Smooth muscle cell of the brain vasculature (primary cell): ENCODE measurements at regions not wholly inside any gene's neighbourhood (a gene's known extent, or its start where the extent isn't known, plus 50 kb on each side); places are given as distances from the start of the nearest gene placed in this dataset.

Experiments
- DNase-seq: peaks from one replicate; pipeline ENCODE4 v3.0.0-alpha.2; 2012; ENCODE audit warnings: low read depth, low spot score

- DNase-seq, result no peak
Observed at GRCh38 chr15:98025237-98025636, 64.7 kb downstream of the ARRDC4 start.

- DNase-seq, result no peak
Observed at GRCh38 chr15:98034731-98035130, 74.2 kb downstream of the ARRDC4 start.

DNA sequence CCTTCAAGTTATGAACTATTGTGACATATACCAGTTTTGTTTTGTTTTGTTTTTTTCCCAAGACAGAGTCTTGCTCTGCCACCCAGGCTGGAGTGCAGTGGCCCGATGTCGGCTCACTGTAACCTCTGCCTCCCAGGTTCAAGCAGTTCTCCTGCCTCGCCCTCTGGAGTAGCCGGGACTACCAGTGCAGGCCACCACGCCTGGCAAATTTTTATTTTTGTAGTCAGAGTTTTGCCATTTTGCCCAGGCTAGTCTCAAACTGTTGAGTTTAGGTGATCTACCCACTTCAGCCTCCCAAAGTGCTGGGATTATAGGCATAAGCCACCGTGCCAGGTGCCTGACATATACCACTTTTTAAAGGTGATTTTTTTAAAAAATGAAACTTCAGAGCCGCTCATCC is 74.6 kb downstream of the ARRDC4 start:
- DNase-seq, result no peak

DNA sequence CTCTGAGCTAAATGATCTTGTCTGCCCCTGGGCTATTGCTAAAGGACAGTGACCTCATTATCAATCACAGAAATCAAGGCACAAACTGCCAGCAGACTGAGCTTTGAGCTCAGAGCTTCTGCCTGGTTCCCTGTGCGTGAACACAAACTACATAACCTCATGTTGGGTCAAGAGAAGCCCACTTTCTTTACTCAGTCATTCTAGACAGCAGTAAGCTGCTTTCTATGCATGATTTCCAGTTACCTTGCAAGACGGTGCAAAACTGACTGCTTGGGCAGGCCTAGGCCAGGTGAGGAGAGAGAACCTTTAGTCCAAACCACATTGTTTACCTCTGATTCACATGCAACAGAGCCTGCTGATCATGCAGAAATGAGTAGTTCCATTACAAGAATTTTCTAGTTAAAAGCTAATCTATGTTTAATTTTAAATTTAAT is 75.1 kb downstream of the ARRDC4 start:
- no peak for DNase-seq

DNA sequence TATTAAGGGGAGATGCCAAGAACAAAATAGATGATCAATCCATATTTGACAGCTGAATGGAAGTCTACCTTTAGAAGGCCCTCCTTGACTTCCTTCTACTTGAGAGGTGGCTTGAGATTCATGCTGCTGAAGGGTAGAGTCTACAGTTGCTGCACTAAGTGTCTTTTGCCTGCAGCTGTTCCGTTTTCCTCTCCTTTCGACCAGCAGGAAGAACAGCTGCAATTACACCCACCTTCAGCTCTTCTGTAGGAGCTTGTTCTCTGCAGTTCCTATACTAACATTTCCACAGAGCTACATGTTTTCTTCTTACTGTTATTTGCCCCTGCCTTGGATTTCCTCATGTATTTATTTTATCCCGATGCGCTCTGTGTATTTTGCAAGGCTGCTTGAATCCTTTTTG is 79.1 kb downstream of the ARRDC4 start:
- no peak for DNase-seq

- DNase-seq, result no peak
Observed at GRCh38 chr15:98040146-98040545, 79.6 kb downstream of the ARRDC4 start.

DNA sequence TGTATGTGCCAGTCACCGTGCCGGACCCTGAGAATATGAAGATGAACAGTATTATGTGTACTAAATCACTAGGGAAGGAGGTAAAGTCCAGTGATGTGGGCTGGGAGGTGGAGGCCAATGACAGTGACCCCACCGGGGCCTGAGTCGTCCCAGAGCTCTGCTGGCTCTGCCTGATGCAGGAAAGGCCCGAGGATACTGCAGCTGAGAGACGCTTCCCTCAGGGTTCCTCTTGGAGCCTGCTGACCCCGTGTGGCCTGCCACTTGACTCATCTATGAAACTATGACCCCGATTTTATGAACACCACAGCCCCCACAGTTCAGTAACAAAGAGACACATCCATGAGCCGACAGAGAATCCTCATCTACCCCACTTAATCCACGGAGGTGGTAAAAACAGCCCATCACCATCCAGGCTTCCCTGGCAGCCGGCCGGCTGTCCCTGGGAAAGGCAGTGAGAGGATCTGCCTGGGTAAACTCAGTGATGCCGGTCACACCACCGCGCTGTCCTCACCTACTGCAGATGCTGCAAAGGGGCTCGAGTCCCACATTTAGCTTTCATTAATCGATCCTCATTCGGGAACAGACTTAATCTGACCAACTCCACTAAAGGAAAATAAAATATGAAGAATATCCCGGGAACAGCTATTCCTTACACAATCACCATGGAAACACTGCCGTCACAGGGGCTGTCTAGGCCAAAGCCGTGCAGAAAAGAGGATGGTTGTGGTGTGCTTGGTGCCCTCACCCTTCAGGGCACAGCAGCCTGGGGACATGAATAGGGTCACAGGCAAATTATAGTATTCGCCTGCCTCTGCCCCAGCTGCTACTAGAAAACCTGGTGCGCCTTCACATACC is 82.9 kb downstream of the ARRDC4 start:
- no peak for DNase-seq

DNA sequence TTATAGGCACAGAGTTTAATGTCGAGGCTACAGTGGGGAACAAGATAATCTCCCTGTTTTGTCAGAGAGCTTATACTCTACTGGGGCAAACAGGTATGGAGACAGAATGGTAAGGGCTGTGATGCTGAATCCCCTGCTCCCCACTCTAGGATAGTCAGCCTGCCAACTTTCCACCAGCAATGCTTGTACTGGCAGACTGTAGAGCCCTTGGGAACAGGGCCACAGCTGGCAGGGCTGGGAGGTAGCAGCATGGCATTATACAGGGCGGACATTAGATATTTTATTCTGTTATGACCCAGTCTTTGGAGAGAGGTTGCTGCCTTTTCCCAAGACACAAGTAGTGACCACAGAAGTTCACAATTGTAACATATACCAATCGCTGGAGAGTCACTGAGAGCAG is 91.2 kb downstream of the ARRDC4 start:
- no peak for DNase-seq

DNA sequence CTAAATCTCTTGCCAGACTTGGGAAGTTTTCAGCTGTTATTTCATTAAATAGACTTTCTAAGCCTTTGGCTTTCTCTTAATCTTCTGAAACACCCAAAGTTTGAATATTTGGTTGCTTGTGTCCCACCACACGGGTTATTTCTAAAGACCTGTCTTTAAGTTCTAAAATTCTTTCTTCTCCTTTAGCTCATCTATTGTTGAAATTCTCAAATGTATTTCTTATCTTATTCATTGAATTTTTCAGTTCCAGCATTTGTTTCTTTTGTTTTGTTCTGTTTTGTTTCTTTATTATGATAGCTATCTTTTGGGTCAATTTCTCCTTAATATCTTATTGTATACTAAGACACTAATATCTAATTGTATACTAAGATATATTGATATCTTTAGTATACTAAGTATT is 97.0 kb downstream of the ARRDC4 start:
- no peak for DNase-seq

GRCh38 chr15:98062869-98063268 is 102.4 kb downstream of the ARRDC4 start:
- no peak for DNase-seq

GRCh38 chr15:98063315-98063714 is 102.8 kb downstream of the ARRDC4 start:
- no peak for DNase-seq

DNA sequence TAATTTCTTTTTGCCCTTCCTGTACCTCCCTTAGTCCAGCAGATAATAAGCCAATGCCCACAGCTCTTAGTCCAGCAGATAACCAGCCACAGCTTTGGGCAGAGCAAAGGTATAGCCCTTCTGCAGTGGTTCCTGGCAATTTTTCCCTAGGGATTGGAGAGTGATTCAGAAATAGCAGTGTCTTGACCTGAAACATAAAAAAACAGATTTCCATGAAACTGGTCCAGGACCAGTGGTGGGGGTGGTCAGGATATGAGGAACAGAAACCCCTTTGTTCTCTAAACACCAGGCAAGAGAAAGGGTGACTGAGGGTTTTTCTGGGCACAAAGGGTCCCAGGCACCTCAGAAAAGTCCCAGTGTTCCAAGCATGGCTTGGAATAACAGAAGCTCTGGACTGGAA is 103.4 kb downstream of the ARRDC4 start:
- no peak for DNase-seq

DNA sequence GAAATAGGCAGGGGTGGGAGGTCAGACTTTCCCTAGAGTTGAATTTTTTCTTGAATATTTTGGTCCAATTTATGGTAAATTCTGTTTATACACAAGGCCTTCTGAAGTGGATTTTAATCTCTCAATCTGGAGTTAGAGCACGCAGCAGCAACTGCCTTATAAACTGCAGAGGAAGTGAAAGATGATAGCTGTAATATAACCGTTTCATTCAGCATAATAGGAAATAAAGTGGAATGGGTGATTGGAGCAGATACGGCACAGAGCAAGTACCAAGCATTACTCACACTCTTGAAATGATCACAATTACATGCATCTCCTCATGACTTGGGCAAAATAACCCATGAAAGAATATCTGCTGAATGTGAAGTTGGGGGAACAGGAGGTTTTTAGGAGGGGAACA is 106.8 kb downstream of the ARRDC4 start:
- DNase-seq, result no peak

- DNase-seq, result no peak
Observed at GRCh38 chr15:98069256-98069655, 108.8 kb downstream of the ARRDC4 start.

GRCh38 chr15:98070137-98070536 is 109.6 kb downstream of the ARRDC4 start:
- no peak for DNase-seq

DNA sequence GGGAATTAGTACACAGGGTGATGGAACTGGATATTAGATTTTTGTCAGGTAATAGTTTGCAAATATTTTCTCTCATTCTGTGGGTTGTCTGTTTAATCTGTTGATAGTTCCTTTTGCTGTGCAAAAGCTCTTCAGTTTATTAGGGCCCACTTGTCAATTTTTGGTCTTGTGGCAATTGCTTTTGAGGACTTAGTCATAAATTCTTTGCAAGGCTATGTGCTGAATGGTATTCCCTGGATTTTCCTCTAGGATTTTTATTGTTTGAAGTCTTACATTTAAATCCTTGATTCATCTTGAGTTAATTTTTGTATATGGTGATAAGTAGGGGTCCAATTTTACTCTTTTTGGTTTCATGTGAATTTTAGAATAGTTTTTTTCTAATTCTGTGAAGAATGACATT is 111.3 kb downstream of the ARRDC4 start:
- no peak for DNase-seq

GRCh38 chr15:98075441-98075840 is 114.9 kb downstream of the ARRDC4 start:
- no peak for DNase-seq

GRCh38 chr15:98076021-98076816 is 115.7 kb downstream of the ARRDC4 start:
- no peak for DNase-seq

DNA sequence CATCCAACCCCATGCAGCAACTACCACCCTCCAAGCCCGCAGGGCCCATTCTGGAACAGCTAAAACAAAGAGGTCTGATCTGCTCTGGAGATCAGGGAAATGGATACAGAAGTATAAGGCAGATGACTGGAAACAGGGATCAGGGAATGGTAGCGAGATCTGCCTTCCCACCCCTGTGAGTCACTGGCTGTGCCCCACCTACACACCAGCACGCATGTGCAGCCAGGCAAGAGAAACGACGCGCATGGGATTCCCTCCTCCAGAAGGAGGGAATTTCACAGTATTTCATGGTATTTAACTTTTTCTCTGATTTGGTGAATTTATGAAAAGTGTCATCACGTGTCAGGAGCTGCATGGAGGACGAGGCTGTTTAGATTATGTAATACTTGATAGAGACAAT is 116.7 kb downstream of the ARRDC4 start:
- DNase-seq, result no peak

DNA sequence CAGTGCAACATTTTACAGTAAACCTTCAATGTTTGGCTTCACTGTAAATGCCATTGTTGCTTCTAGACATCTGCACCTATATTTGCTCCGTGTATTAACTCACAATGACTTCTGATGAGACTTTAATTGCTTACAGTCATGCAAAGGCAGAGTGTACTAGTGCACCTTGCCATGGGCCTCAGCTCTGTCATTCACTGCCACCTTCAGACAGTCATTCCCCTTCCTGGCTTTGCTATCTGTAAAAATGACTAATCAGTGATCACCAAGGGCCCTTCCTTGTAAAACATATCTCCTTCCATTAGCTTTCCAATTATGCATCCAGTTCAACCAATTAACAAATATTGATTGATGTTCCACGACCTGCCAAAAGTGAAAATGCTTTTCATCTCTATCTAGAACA is 120.3 kb downstream of the ARRDC4 start:
- no peak for DNase-seq

DNA sequence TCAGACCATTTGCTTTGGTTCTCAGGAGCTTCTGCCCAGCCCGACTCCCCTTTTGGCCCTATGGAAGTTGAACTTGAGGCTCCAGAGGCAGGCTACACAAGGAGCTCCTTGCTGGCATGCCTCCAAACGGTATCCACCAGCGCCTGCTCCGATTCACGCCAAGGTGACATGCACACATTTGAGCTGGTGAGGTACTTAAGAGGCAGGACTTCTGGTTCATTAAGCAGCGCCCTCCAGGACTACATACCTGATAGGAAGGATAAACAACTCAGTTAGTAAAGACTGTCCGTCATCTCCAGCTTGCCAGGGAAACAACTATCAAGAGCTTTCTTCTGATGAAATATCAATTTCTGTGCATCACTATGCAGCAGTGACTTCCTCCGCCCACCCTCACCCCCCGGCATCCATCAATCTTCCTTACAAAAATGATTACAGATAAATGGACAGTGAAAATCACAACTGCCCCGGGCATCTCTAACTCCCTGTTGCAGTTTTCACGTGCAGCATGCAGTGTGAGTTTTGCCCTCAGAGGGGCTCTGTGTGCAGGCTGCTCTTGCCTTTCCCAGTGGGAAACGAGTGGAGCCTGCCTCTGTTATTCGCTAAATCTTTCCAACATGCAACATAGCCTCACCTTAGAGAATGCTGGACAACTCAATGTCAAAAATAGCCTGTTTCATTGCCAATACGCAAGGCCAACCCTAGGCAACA is 122.9 kb downstream of the ARRDC4 start:
- no peak for DNase-seq

GRCh38 chr15:98085003-98085639 is 124.6 kb downstream of the ARRDC4 start:
- peak; percentile 33 for DNase-seq
